GM12873 (cell line): ENCODE measurements at regions not wholly inside any gene's neighbourhood (a gene's known extent, or its start where the extent isn't known, plus 50 kb on each side); places are given as distances from the start of the nearest gene placed in this dataset.

Source experiments
- CTCF ChIP-seq: IDR thresholded peaks from 2 replicates; pipeline ENCODE4 v1.5.1; 2012; ENCODE audit warnings: low read depth, mild to moderate bottlenecking, moderate library complexity, low read length, control low read depth; ENCODE audit not compliant: insufficient read depth; ENCODE audit errors: missing control alignments

- peak; percentile 28 for TF ChIP-seq CTCF
Observed at GRCh38 chr5:79924936-79925893, 65.8 kb downstream of the MTX3 start.

GRCh38 chr5:79923431-79923830, 67.6 kb downstream of the MTX3 start:
- TF ChIP-seq CTCF = no peak

GRCh38 chr5:79922626-79923025, 68.4 kb downstream of the MTX3 start:
- no peak for TF ChIP-seq CTCF

- TF ChIP-seq CTCF = no peak
Observed at GRCh38 chr5:79901631-79902030, 89.4 kb downstream of the MTX3 start.

GRCh38 chr5:79898611-79899010, 92.5 kb downstream of the MTX3 start:
- no peak for TF ChIP-seq CTCF

- no peak for TF ChIP-seq CTCF
Observed at GRCh38 chr5:79893976-79894375, 97.1 kb downstream of the MTX3 start.

- TF ChIP-seq CTCF = no peak
Observed at GRCh38 chr5:79893485-79893884, 97.6 kb downstream of the MTX3 start.
